CD4-positive, CD25-positive, alpha-beta regulatory T cell (primary cell): ENCODE measurements at regions not wholly inside any gene's neighbourhood (a gene's known extent, or its start where the extent isn't known, plus 50 kb on each side); places are given as distances from the start of the nearest gene placed in this dataset.

ENCODE experiments used
- ATAC-seq, 2 donors: fragments of 150-1000 bp; cut with Tn5 transposase; one replicate each; pipeline ENCODE4 v1.10.0; 2021; ENCODE audit warnings: low read depth in 2 of 2, moderate number of reproducible peaks in 2 of 2, moderate library complexity in 1 of 2
- DNase-seq, 3 donors: peaks; one replicate each; pipeline versions ENCODE4 v3.0.0 to v3.0.0-alpha.2; 2012 to 2022; ENCODE audit warnings: mixed read lengths in 1 of 3
- H3K27ac ChIP-seq: one replicate; pipeline ENCODE4 v1.7.0; 2013; ENCODE audit warnings: mild to moderate bottlenecking, low read length; ENCODE audit not compliant: insufficient read depth, poor library complexity, severe bottlenecking
- H3K27me3 ChIP-seq: one replicate; pipeline ENCODE4 v1.7.0; 2013; ENCODE audit warnings: low read length; ENCODE audit not compliant: control insufficient read depth, insufficient read depth
- H3K36me3 ChIP-seq: one replicate; pipeline ENCODE4 v1.7.0; 2013; ENCODE audit warnings: mild to moderate bottlenecking, low read length, moderate library complexity; ENCODE audit not compliant: control insufficient read depth, insufficient read depth
- H3K4me1 ChIP-seq: 2 replicates; pipeline ENCODE4 v1.7.0; 2013; ENCODE audit warnings: mild to moderate bottlenecking, low read length; ENCODE audit not compliant: insufficient read depth, control insufficient read depth, poor library complexity, severe bottlenecking
- H3K4me3 ChIP-seq: one replicate; pipeline ENCODE4 v1.7.0; 2013; ENCODE audit warnings: low read depth, mild to moderate bottlenecking, low read length, moderate library complexity
- H3K9me3 ChIP-seq, 2 experiments: 1 replicate in 1 of 2; 2 replicates in 1 of 2; pipeline ENCODE4 v1.7.0; 2013; ENCODE audit warnings: low read length in 2 of 2, mild to moderate bottlenecking in 1 of 2, moderate library complexity in 1 of 2; ENCODE audit not compliant: control insufficient read depth in 2 of 2
- H3K27ac Mint-ChIP-seq, 3 donors: one replicate each; pipeline ENCODE4 v1.8.0; 2020 to 2022; ENCODE audit warnings: mild to moderate bottlenecking in 3 of 3, mixed read lengths in 3 of 3, moderate library complexity in 2 of 3
- H3K27me3 Mint-ChIP-seq: one replicate; pipeline ENCODE4 v1.8.0; 2022; ENCODE audit warnings: mild to moderate bottlenecking, mixed read lengths
- H3K36me3 Mint-ChIP-seq: one replicate; pipeline ENCODE4 v1.8.0; 2020; ENCODE audit warnings: mixed read lengths
- H3K4me1 Mint-ChIP-seq, 4 donors: one replicate each; pipeline ENCODE4 v1.8.0; 2020 to 2022; ENCODE audit warnings: mixed read lengths in 4 of 4, mild to moderate bottlenecking in 1 of 4
- H3K4me3 Mint-ChIP-seq, 4 donors: one replicate each; pipeline ENCODE4 v1.8.0; 2020 to 2022; ENCODE audit warnings: mild to moderate bottlenecking in 4 of 4, mixed read lengths in 4 of 4, moderate library complexity in 3 of 4
- H3K9me3 Mint-ChIP-seq, 7 donors: one replicate each; pipeline ENCODE4 v1.8.0; 2020 to 2022; ENCODE audit warnings: mixed read lengths in 7 of 7, mild to moderate bottlenecking in 3 of 7, moderate library complexity in 2 of 7

DNA sequence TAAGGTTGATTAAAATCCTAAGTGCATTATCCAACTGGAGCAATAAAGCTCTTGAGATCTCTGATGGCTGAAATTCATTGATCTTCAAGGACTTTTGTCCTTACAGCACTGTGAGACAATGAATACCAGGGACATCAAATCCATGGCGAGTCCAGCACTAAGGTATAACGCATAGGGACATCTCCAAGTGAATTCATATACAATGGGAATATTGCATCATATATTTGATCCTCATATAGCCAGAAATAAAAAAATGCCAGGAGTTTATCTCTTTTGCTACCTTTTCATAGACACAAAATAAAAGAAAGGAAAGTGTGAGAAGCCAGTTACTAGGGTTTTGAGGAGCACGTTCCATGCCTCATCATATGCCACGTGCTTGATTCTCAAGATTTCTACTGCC lies 112.5 kb upstream of the CDH13 start:
- Mint-ChIP-seq H3K27me3 (no peaks in the 10 kb centered on the region), H3K4me1 (no peaks in the 10 kb centered on the region), H3K9me3 (peaks cover 0 to 2% (median 0%) of the 10 kb centered on the region in 7 donors), H3K36me3 (no peaks in the 10 kb centered on the region), H3K27ac (no peak overlapping the region), H3K4me3 (no peak overlapping the region)
- no peak for DNase-seq
- no peak for ATAC-seq
- H3K27me3 ChIP-seq, result no peaks in the 10 kb centered on the region
- no peaks in the 10 kb centered on the region for H3K9me3 ChIP-seq
- H3K27ac ChIP-seq, result no peak overlapping the region
- H3K4me1 ChIP-seq, result no peaks in the 10 kb centered on the region
- H3K4me3 ChIP-seq, result no peak overlapping the region
- H3K36me3 ChIP-seq, result no peaks in the 10 kb centered on the region

DNA sequence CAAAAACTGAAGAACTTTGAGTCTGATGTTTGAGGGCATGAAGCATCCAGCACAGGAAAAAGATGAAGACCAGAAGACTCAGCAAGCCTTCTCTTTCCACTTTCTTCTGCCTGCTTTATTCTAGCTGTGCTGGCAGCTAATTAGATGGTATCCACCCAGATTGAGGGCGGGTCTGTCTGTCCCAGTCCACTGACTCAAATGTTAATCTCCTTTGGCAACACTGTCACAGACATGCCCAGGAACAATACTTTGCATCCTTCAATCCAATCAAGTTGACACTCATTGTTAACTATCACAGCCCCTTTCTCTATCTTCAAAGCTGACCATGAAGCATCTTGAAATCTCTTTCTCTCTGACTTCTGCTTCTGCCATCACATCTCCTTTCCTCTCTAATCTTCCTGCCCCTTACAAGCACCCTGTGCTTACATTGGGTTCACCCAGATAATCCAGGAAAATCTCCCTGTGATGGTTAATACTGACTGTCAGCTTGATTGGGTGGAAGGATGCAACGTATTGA lies 115.9 kb upstream of the CDH13 start:
- H3K36me3 Mint-ChIP-seq, result no peaks in the 10 kb centered on the region
- no peaks in the 10 kb centered on the region for H3K4me1 Mint-ChIP-seq

DNA sequence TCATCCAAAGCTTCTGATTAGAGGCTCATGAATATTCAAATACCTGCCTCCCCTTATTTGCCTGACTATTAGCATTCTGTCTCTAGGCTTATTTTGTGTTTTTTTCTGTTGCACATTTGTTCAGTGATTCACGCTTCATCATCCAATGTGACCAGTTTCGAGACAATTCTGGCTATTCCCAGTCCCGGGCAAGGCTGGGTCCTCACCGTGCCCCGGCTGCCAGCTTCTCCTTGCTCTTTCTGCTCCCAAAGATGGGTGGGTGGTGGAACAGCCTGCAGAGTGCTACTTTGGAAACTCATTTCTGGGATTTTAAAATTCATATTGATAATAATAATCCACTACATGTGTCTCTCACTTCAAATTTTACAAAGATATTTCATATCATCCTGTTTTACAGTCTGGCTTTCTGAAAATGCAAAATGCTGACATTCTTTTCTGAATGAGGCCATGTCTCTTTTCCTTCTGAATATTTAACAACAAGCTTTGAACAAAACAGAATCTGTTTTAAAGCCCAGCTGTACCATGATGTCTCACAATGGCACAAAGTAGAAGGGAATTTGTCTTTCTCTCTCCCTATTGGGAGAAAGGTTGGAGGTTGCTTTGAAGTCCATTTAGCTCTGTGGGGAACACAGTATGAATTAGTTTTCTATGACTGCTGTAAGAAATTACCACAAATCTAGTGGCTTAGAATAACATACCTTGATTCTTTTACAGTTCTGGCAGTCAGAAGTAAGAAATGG lies 116.9 kb upstream of the CDH13 start:
- ATAC-seq (no peak), DNase-seq (no peak)
- H3K9me3 ChIP-seq, result no peaks in the 10 kb centered on the region
- no peaks in the 10 kb centered on the region for H3K36me3 ChIP-seq
- no peak overlapping the region for H3K4me3 ChIP-seq
- H3K27me3 Mint-ChIP-seq, result no peaks in the 10 kb centered on the region
- H3K9me3 Mint-ChIP-seq, result peaks cover 0 to 6% (median 0%) of the 10 kb centered on the region in 7 donors
- H3K27ac Mint-ChIP-seq, result no peak overlapping the region
- no peaks in the 10 kb centered on the region for H3K27me3 ChIP-seq
- no peak overlapping the region for H3K27ac ChIP-seq
- no peaks in the 10 kb centered on the region for H3K4me1 ChIP-seq
- no peak overlapping the region for H3K4me3 Mint-ChIP-seq
- H3K4me1 Mint-ChIP-seq, result no peaks in the 10 kb centered on the region
- H3K36me3 Mint-ChIP-seq, result no peaks in the 10 kb centered on the region

More for the DNA sequence above, 115.9 kb upstream of the CDH13 start:
- peaks cover 0 to 6% (median 0%) of the 10 kb centered on the region in 7 donors for H3K9me3 Mint-ChIP-seq
- Histone ChIP-seq H3K27ac (no peak overlapping the region), H3K27me3 (no peaks in the 10 kb centered on the region), H3K4me3 (no peak overlapping the region), H3K9me3 (no peaks in the 10 kb centered on the region), H3K4me1 (no peaks in the 10 kb centered on the region), H3K36me3 (no peaks in the 10 kb centered on the region)
- no peak overlapping the region for H3K27ac Mint-ChIP-seq
- DNase-seq (no peak), ATAC-seq (no peak)
- H3K27me3 Mint-ChIP-seq, result no peaks in the 10 kb centered on the region
- no peak overlapping the region for H3K4me3 Mint-ChIP-seq

DNA sequence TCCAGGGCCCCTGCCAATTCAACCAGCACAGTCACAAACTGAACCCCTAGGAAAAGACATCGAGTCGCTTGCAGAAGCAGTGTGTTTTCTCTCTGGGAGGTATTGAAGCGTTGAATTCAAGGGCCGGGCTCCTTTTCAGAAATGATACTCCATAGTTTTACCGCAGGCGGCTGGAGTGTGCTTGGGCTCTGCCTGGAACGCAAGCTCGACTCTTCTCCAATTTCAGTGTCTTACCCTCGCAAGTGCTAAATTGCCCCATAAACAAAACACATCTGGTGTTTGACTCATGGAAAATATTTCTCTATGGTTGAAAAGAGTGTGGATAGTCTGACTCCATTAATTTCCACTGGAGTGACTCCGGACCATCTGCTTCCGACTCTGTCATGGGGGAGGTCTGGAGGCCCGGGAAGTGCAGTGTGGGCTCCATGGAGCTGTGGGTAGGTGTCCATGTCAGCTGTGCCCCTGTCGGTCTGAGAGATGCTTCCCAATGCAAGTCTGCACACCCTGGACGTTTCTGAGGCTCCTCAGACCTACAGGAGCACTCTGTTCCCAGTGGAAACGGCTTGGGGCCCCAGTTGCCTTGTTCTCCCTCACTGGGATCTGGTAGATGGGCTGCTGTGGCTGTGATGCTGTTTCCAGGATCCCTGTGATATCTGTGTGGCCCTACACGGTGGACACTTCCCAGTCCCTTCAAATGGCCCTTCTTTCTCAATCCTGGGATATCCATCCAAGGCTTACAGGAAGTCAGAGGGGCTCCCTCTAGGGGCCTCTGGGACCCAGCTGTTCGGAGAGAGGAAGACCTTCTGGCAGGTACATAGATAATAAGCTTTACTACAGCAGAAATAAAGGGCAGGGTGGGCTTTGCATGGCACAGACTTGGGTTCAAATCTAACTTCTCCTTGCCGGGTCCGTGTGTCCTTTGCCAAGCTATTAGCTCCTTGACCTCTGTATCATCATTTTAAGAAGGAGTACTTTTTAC lies 119.8 kb upstream of the CDH13 start:
- DNase-seq (no peak), ATAC-seq (no peak)
- Histone ChIP-seq H3K27me3 (no peaks in the 10 kb centered on the region), H3K9me3 (no peaks in the 10 kb centered on the region), H3K27ac (no peak overlapping the region), H3K4me1 (no peaks in the 10 kb centered on the region), H3K36me3 (no peaks in the 10 kb centered on the region), H3K4me3 (no peak overlapping the region)
- Mint-ChIP-seq H3K4me1 (no peaks in the 10 kb centered on the region), H3K27me3 (no peaks in the 10 kb centered on the region), H3K4me3 (no peak overlapping the region), H3K36me3 (no peaks in the 10 kb centered on the region), H3K9me3 (peaks cover 0 to 6% (median 2%) of the 10 kb centered on the region in 7 donors), H3K27ac (no peak overlapping the region)

DNA sequence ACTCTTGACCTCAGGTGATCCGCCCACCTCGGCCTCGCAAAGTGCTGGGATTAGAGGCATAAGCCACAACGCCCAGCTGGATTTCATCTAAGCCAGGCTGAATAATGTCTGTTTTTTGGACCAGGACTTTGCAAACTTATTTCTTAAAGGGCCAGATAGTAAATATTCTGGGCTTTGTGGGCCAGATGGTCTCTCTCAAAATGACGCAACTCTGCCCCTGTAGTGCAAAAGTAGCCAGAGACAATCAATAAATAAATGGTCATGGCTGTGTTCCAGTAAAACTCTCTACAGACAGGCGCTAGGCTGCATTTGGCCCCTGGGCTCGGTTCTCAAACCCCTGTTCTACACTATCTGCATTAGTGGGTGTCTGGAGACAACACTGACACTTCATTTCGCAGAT lies 121.9 kb upstream of the CDH13 start:
- no peak overlapping the region for H3K4me3 Mint-ChIP-seq
- H3K4me1 Mint-ChIP-seq, result no peaks in the 10 kb centered on the region
- DNase-seq (no peak), ATAC-seq (no peak)
- H3K36me3 Mint-ChIP-seq, result no peaks in the 10 kb centered on the region
- Histone ChIP-seq H3K36me3 (no peaks in the 10 kb centered on the region), H3K4me3 (no peak overlapping the region), H3K27ac (no peak overlapping the region), H3K9me3 (no peaks in the 10 kb centered on the region), H3K27me3 (no peaks in the 10 kb centered on the region), H3K4me1 (no peaks in the 10 kb centered on the region)
- no peaks in the 10 kb centered on the region for H3K27me3 Mint-ChIP-seq
- H3K9me3 Mint-ChIP-seq, result peaks cover 0 to 6% (median 2%) of the 10 kb centered on the region in 7 donors
- H3K27ac Mint-ChIP-seq, result no peak overlapping the region

DNA sequence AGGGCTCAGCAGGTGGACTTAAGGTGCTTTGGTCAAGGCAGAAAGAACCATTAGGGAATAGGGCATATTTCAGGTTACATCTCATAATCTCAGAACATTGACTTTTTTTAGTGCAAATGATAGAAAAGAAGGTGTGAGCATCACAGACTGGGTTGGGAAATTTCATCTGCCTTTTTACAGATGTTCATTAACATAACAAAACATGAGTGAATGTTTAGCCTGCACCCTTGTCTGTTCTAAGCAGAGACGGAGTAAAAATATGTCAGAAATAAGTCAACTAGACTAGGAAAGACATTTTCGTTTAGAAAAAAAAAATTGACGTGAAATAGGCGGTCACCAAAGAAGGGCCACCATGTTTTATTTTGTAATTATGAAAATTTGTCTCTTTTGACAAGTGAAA lies 127.5 kb upstream of the CDH13 start:
- Histone ChIP-seq H3K4me1 (no peaks in the 10 kb centered on the region), H3K4me3 (no peak overlapping the region), H3K27me3 (no peaks in the 10 kb centered on the region), H3K36me3 (no peaks in the 10 kb centered on the region), H3K27ac (no peak overlapping the region), H3K9me3 (no peaks in the 10 kb centered on the region)
- DNase-seq, result no peak
- Mint-ChIP-seq H3K27ac (no peak overlapping the region), H3K9me3 (peaks cover 0 to 2% (median 0%) of the 10 kb centered on the region in 7 donors), H3K4me3 (no peak overlapping the region), H3K4me1 (no peaks in the 10 kb centered on the region), H3K36me3 (no peaks in the 10 kb centered on the region), H3K27me3 (no peaks in the 10 kb centered on the region)
- ATAC-seq, result no peak

DNA sequence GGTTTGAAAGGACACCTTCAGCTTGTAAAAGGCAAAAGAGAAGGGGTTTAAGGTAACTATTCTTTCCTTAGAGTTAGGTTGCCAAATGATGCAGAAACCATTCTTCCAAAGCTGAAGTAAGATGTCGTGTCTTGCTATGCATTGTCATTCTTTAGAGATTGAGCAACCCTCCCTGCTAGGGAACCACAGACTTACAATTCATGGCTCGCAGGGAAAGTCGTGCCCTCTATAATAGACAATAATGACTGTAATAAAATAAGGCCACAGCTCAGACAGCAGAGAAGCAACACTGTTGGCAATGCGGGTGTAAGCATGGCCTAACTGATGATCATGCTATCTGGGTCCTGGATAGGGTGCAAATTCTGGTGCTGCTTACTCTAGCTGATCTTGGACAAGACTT lies 129.6 kb upstream of the CDH13 start:
- Histone ChIP-seq H3K4me3 (no peak overlapping the region), H3K9me3 (no peaks in the 10 kb centered on the region), H3K4me1 (no peaks in the 10 kb centered on the region), H3K27ac (no peak overlapping the region), H3K36me3 (no peaks in the 10 kb centered on the region), H3K27me3 (no peaks in the 10 kb centered on the region)
- H3K36me3 Mint-ChIP-seq, result no peaks in the 10 kb centered on the region
- no peak for ATAC-seq
- H3K27me3 Mint-ChIP-seq, result peaks cover 4% of the 10 kb centered on the region
- DNase-seq, result no peak
- H3K27ac Mint-ChIP-seq, result no peak overlapping the region
- H3K4me3 Mint-ChIP-seq, result no peak overlapping the region
- H3K9me3 Mint-ChIP-seq, result peaks cover 0 to 1% (median 0%) of the 10 kb centered on the region in 7 donors
- H3K4me1 Mint-ChIP-seq, result no peaks in the 10 kb centered on the region
